ENCODE measurements at regions not wholly inside any gene's neighbourhood (a gene's known extent, or its start where the extent isn't known, plus 50 kb on each side); places are given as distances from the start of the nearest gene placed in this dataset.

GRCh38 chr14:23876160-23876750 is 77.3 kb upstream of the DHRS4 start:
- DNase-seq (ENCODE audit: low read depth) = no peak
- H3K4me3 ChIP-seq (ENCODE audit: control insufficient read depth, low read depth, low read length) = no peak overlapping the region
- no peak for TF ChIP-seq CTCF (IDR thresholded peaks at IDR 0.05; ENCODE audit: control insufficient read depth, insufficient read depth, low read depth, low read length, missing control alignments)

GRCh38 chr14:23877111-23877510 is 76.5 kb upstream of the DHRS4 start:
- no peak for TF ChIP-seq CTCF (IDR thresholded peaks at IDR 0.05; ENCODE audit: control insufficient read depth, insufficient read depth, low read depth, low read length, missing control alignments)
- no peak overlapping the region for H3K4me3 ChIP-seq (ENCODE audit: control insufficient read depth, low read depth, low read length)
- DNase-seq (ENCODE audit: low read depth) = no peak

- H3K4me3 ChIP-seq (ENCODE audit: control insufficient read depth, low read depth, low read length) = no peak overlapping the region
- TF ChIP-seq CTCF (IDR thresholded peaks at IDR 0.05; ENCODE audit: control insufficient read depth, insufficient read depth, low read depth, low read length, missing control alignments) = no peak
- no peak for DNase-seq (ENCODE audit: low read depth)
These were observed 75.9 kb upstream of the DHRS4 start for GRCh38 chr14:23877538-23878180.

GRCh38 chr14:23881282-23881681 is 72.3 kb upstream of the DHRS4 start:
- no peak for DNase-seq (ENCODE audit: low read depth)
- TF ChIP-seq CTCF (IDR thresholded peaks at IDR 0.05; ENCODE audit: control insufficient read depth, insufficient read depth, low read depth, low read length, missing control alignments) = no peak
- H3K4me3 ChIP-seq (ENCODE audit: control insufficient read depth, low read depth, low read length) = no peak overlapping the region

- no peak for DNase-seq (ENCODE audit: low read depth)
- TF ChIP-seq CTCF (IDR thresholded peaks at IDR 0.05; ENCODE audit: control insufficient read depth, insufficient read depth, low read depth, low read length, missing control alignments) = no peak
These were observed 69.7 kb upstream of the DHRS4 start for GRCh38 chr14:23883684-23884540.

GRCh38 chr14:23884541-23884904 is 69.0 kb upstream of the DHRS4 start:
- H3K4me3 ChIP-seq (ENCODE audit: control insufficient read depth, low read depth, low read length) = no peak overlapping the region
- TF ChIP-seq CTCF (IDR thresholded peaks at IDR 0.05; ENCODE audit: control insufficient read depth, insufficient read depth, low read depth, low read length, missing control alignments) = no peak
- no peak for DNase-seq (ENCODE audit: low read depth)

More at GRCh38 chr14:23883684-23884540, 69.7 kb upstream of the DHRS4 start:
- H3K4me3 ChIP-seq (ENCODE audit: control insufficient read depth, low read depth, low read length) = no peak overlapping the region
